H1 (cell line): ENCODE measurements at regions not wholly inside any gene's neighbourhood (a gene's known extent, or its start where the extent isn't known, plus 50 kb on each side); places are given as distances from the start of the nearest gene placed in this dataset.
A peak's percentile ranks its signal among the peaks of the same experiment; 100 is the strongest.

Experiments
- CTCF ChIA-PET: fragments of 300-600 bp; sonication (Branson Sonifier 250); formaldehyde crosslinking; loops from one replicate; lab custom pipeline; 2021; ENCODE audit not compliant: partially characterized antibody; lab: Charles Lee
- POLR2A ChIA-PET: fragments of 300-600 bp; sonication (Branson Sonifier 250); formaldehyde crosslinking; loops from one replicate; lab custom pipeline; 2021; ENCODE audit warnings: inconsistent platforms; ENCODE audit not compliant: partially characterized antibody; lab: Charles Lee
- DNase-seq, 2 experiments: peaks; one replicate each; pipeline versions ENCODE4 v3.0.0 to v3.0.0-alpha.2; 2010 to 2022; ENCODE audit warnings: low spot score in 2 of 2, low read depth in 1 of 2, mixed read lengths in 1 of 2
- FAIRE-seq: peaks from 2 replicates; lab custom pipeline; 2011; peaks lifted over from hg19 to GRCh38; lab: Jason Lieb, UNC
- H2AFZ ChIP-seq: 2 replicates; pipeline ENCODE4 v1.8.1; 2012; ENCODE audit warnings: low read length, inconsistent platforms
- H2AK5ac ChIP-seq: 2 replicates; pipeline ENCODE4 v1.6.1; 2013; ENCODE audit warnings: low read depth, low read length
- H2BK120ac ChIP-seq: replicated peaks from 2 replicates; pipeline ENCODE3; 2013; ENCODE audit warnings: low read depth, low read length, inconsistent platforms
- H2BK12ac ChIP-seq: 2 replicates; pipeline ENCODE4 v1.6.1; 2013; ENCODE audit warnings: low read depth, low read length
- H2BK15ac ChIP-seq: 2 replicates; pipeline ENCODE4 v1.6.1; 2013; ENCODE audit warnings: low read length
- H2BK20ac ChIP-seq: 2 replicates; pipeline ENCODE4 v1.6.1; 2013; ENCODE audit warnings: low read length
- H2BK5ac ChIP-seq: 2 replicates; pipeline ENCODE4 v1.6.1; 2013; ENCODE audit warnings: low read depth, low read length
- H3K14ac ChIP-seq: 2 replicates; pipeline ENCODE4 v1.6.1; 2013; ENCODE audit warnings: inconsistent platforms; ENCODE audit not compliant: insufficient read length
- H3K18ac ChIP-seq: 2 replicates; pipeline ENCODE4 v1.6.1; 2013; ENCODE audit warnings: low read length; ENCODE audit errors: extremely low read depth
- H3K23ac ChIP-seq: 2 replicates; pipeline ENCODE4 v1.6.1; 2013; ENCODE audit warnings: inconsistent platforms; ENCODE audit not compliant: insufficient read length
- H3K23me2 ChIP-seq: 2 replicates; pipeline ENCODE4 v1.6.1; 2013; ENCODE audit warnings: low read depth, low read length
- H3K27ac ChIP-seq: 2 replicates; pipeline ENCODE4 v1.6.1; 2011; ENCODE audit warnings: low read depth, low read length, inconsistent platforms
- H3K27me3 ChIP-seq, 4 experiments: replicated peaks in 1 of 4; 1 replicate in 1 of 4; 2 replicates in 3 of 4; pipeline versions ENCODE4 v1.6.1 to v1.8.1; 2011 to 2013; ENCODE audit warnings: low read length in 3 of 4, mild to moderate bottlenecking in 3 of 4, inconsistent platforms in 2 of 4, mixed read lengths in 2 of 4, moderate library complexity in 1 of 4; ENCODE audit not compliant: control insufficient read depth in 3 of 4, insufficient read depth in 3 of 4; ENCODE audit errors: extremely low read depth in 1 of 4
- H3K36me3 ChIP-seq, 4 experiments: 2 replicates each; pipeline versions ENCODE4 v1.6.1 to v1.8.1; 2011 to 2013; ENCODE audit warnings: mild to moderate bottlenecking in 4 of 4, low read length in 3 of 4, moderate library complexity in 2 of 4, control low read depth in 1 of 4, inconsistent platforms in 1 of 4; ENCODE audit not compliant: insufficient read depth in 4 of 4, control insufficient read depth in 2 of 4
- H3K4ac ChIP-seq: replicated peaks from 2 replicates; pipeline ENCODE3; 2013; ENCODE audit warnings: low read length, low read depth, mixed read lengths, inconsistent platforms; ENCODE audit not compliant: insufficient read length
- H3K4me1 ChIP-seq, 4 experiments: replicated peaks in 1 of 4; 1 replicate in 1 of 4; 2 replicates in 3 of 4; pipeline versions ENCODE4 v1.6.1 to v1.8.1; 2011 to 2013; ENCODE audit warnings: low read length in 3 of 4, inconsistent platforms in 2 of 4, mixed read lengths in 1 of 4; ENCODE audit not compliant: insufficient read depth in 4 of 4, control insufficient read depth in 3 of 4
- H3K4me2 ChIP-seq, 2 experiments: 2 replicates each; pipeline versions ENCODE4 v1.6.1 to v1.8.1; 2011 to 2013; ENCODE audit warnings: low read depth in 2 of 2, low read length in 2 of 2, control low read depth in 1 of 2, inconsistent platforms in 1 of 2, mild to moderate bottlenecking in 1 of 2; ENCODE audit not compliant: insufficient read depth in 1 of 2
- H3K4me3 ChIP-seq, 4 experiments: fragments of 200-600, 300-600 bp in 1 of 4; sonication (generic), shearing (Covaris generic), sonication (Bioruptor Twin) in 1 of 4; 2 replicates each; pipeline versions ENCODE4 v1.5.1 to v1.8.1; 2011 to 2016; ENCODE audit warnings: low read length in 4 of 4, low read depth in 3 of 4, control low read depth in 2 of 4, inconsistent platforms in 2 of 4, mild to moderate bottlenecking in 2 of 4, mixed read lengths in 1 of 4, moderate library complexity in 1 of 4; ENCODE audit not compliant: insufficient read depth in 2 of 4; ENCODE audit errors: extremely low read depth in 1 of 4
- H3K56ac ChIP-seq: replicated peaks from 2 replicates; pipeline ENCODE3; 2013; ENCODE audit warnings: low read depth, mild to moderate bottlenecking, mixed read lengths, low read length, inconsistent platforms; ENCODE audit not compliant: insufficient read length
- H3K79me1 ChIP-seq: 2 replicates; pipeline ENCODE4 v1.6.1; 2013; ENCODE audit warnings: low read depth, low read length, control low read depth
- H3K79me2 ChIP-seq, 2 experiments: 2 replicates each; pipeline versions ENCODE4 v1.6.1 to v1.8.1; 2012 to 2013; ENCODE audit warnings: low read length in 2 of 2, mild to moderate bottlenecking in 2 of 2, inconsistent platforms in 1 of 2; ENCODE audit not compliant: insufficient read depth in 2 of 2, control insufficient read depth in 1 of 2
- H3K9ac ChIP-seq, 4 experiments: replicated peaks in 1 of 4; 1 replicate in 1 of 4; 2 replicates in 3 of 4; pipeline versions ENCODE4 v1.6.1 to v1.8.1; 2011 to 2013; ENCODE audit warnings: low read depth in 3 of 4, low read length in 3 of 4, control low read depth in 2 of 4, mild to moderate bottlenecking in 2 of 4, moderate library complexity in 2 of 4, inconsistent platforms in 1 of 4; ENCODE audit errors: extremely low read depth in 1 of 4
- H3K9me3 ChIP-seq, 2 experiments: 2 replicates each; pipeline versions ENCODE4 v1.6.1 to v1.8.1; 2012 to 2013; ENCODE audit warnings: mild to moderate bottlenecking in 2 of 2, moderate library complexity in 2 of 2, control low read depth in 1 of 2, inconsistent platforms in 1 of 2, low read depth in 1 of 2, low read length in 1 of 2, mixed read lengths in 1 of 2; ENCODE audit not compliant: insufficient read depth in 2 of 2
- H4K20me1 ChIP-seq, 2 experiments: replicated peaks in 1 of 2; 2 replicates each; pipeline versions ENCODE3 to v1.8.1; 2011 to 2013; ENCODE audit warnings: inconsistent platforms in 2 of 2, low read length in 2 of 2, mild to moderate bottlenecking in 1 of 2; ENCODE audit not compliant: insufficient read depth in 2 of 2, control insufficient read depth in 1 of 2
- H4K5ac ChIP-seq: 2 replicates; pipeline ENCODE4 v1.6.1; 2013; ENCODE audit warnings: low read length, low read depth, mixed read lengths, inconsistent platforms; ENCODE audit not compliant: insufficient read length
- H4K8ac ChIP-seq: 2 replicates; pipeline ENCODE4 v1.8.0; 2013; ENCODE audit warnings: mild to moderate bottlenecking, moderate library complexity, low read length, inconsistent platforms; ENCODE audit not compliant: insufficient read depth; ENCODE audit errors: extremely low read depth
- H4K91ac ChIP-seq: replicated peaks from 2 replicates; pipeline ENCODE3; 2013; ENCODE audit warnings: low read length, mixed read lengths, inconsistent platforms; ENCODE audit not compliant: insufficient read length
- CREB1 ChIP-seq: IDR thresholded peaks from 2 replicates; pipeline ENCODE4 v1.6.1; 2012; ENCODE audit warnings: inconsistent platforms
- NANOG ChIP-seq: IDR thresholded peaks from 2 replicates; pipeline ENCODE4 v1.6.1; 2011; ENCODE audit warnings: low read length, low read depth, mild to moderate bottlenecking, inconsistent platforms; ENCODE audit not compliant: insufficient read depth, poor library complexity, severe bottlenecking
- RAD21 ChIP-seq, 2 experiments: IDR thresholded peaks in 1 of 2; conservative IDR thresholded peaks in 1 of 2; 2 replicates each; pipeline ENCODE4 v1.6.1; 2011; ENCODE audit warnings: low read depth in 2 of 2, low read length in 2 of 2, improper control_type of control experiment in 1 of 2, inconsistent platforms in 1 of 2, mild to moderate bottlenecking in 1 of 2, moderate library complexity in 1 of 2
- TF ChIP-seq, protein P1 (sequence below), 3 experiments: IDR thresholded peaks; 1 replicate in 2 of 3; 2 replicates in 1 of 3; pipeline versions ENCODE4 v1.5.1 to v1.6.1; 2011; ENCODE audit warnings: low read length in 3 of 3, mild to moderate bottlenecking in 3 of 3, inconsistent platforms in 2 of 3, low read depth in 1 of 3, moderate library complexity in 1 of 3; ENCODE audit not compliant: insufficient read depth in 1 of 3; ENCODE audit errors: control extremely low read depth in 1 of 3

DNA sequence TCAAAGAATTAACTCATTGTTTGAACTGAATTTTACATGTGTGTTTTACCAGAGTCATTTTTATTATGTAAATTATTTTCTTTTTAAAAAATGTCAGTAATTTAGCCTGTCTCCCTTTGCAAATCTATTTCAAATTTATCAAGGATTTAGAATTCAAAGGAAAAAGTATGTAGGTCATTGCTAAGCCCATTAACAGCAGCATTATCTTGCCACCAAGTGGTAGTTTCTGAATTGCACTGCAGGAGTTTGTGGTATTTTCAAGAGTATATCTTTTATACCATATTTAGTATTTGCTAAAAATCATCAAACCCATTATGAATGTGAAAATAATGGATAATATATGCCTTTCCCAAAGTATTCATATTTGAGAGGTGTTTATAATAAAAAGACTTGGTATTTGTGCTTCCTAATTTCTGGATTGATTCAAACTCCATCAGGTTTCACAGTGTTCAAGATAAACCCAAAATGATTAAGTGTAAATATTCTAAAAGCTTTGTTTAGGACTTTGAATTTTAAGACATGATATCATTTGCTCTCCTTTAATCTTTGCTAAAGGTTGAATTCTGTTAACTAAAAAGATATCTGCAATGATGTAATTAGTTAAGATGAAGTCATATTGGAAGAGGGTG, 711.4 kb downstream of the FSCB start:
- ChIA-PET CTCF (interaction anchor here (0.6 to 1.1 kb wide), 5 partner anchors 9 to 1157 kb away, joined by 3 to 5 read pairs (median 3); no protein-coding TSS in a partner anchor), POLR2A (no interaction called here)
- Histone ChIP-seq H2BK15ac (no peak overlapping the region), H3K4ac (no peak overlapping the region), H3K56ac (no peak overlapping the region), H3K27me3 (no peaks in the 10 kb centered on the region), H2AK5ac (no peak overlapping the region), H3K9ac (no peak overlapping the region), H3K4me2 (no peak overlapping the region), H2BK12ac (no peak overlapping the region), H3K79me2 (no peaks in the 10 kb centered on the region), H3K23me2 (no peaks in the 10 kb centered on the region), H3K36me3 (no peaks in the 10 kb centered on the region), H3K9me3 (no peaks in the 10 kb centered on the region), H3K23ac (no peak overlapping the region), H2BK20ac (no peak overlapping the region), H4K8ac (no peak overlapping the region), H2AFZ (no peak overlapping the region), H4K91ac (no peak overlapping the region), H3K27ac (no peak overlapping the region), H3K4me3 (no peak overlapping the region), H2BK5ac (no peak overlapping the region), H4K20me1 (no peaks in the 10 kb centered on the region), H3K79me1 (no peaks in the 10 kb centered on the region), H4K5ac (no peak overlapping the region), H2BK120ac (no peak overlapping the region), H3K4me1 (peaks cover 0 to 3% (median 1%) of the 10 kb centered on the region in 4 experiments; a peak in 1 of 7 replicates), H3K18ac (no peak overlapping the region), H3K14ac (no peak overlapping the region)
- FAIRE-seq: no peak
- no peak for DNase-seq
- TF ChIP-seq NANOG (no peak), CREB1 (no peak), RAD21 (IDR thresholded peaks at IDR 0.05 in 1 of 2, conservative IDR thresholded peaks at IDR 0.05 in 1 of 2; ENCODE audit: low read depth in 2 of 2, low read length in 2 of 2) (peak; percentile 78 to 81)
- TF ChIP-seq, protein P1, sequence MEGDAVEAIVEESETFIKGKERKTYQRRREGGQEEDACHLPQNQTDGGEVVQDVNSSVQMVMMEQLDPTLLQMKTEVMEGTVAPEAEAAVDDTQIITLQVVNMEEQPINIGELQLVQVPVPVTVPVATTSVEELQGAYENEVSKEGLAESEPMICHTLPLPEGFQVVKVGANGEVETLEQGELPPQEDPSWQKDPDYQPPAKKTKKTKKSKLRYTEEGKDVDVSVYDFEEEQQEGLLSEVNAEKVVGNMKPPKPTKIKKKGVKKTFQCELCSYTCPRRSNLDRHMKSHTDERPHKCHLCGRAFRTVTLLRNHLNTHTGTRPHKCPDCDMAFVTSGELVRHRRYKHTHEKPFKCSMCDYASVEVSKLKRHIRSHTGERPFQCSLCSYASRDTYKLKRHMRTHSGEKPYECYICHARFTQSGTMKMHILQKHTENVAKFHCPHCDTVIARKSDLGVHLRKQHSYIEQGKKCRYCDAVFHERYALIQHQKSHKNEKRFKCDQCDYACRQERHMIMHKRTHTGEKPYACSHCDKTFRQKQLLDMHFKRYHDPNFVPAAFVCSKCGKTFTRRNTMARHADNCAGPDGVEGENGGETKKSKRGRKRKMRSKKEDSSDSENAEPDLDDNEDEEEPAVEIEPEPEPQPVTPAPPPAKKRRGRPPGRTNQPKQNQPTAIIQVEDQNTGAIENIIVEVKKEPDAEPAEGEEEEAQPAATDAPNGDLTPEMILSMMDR (IDR thresholded peaks at IDR 0.05; ENCODE audit: control extremely low read depth in 1 of 3, insufficient read depth in 1 of 3, low read depth in 1 of 3, low read length in 3 of 3): peak in 2 of 3 experiments; percentile 35 to 53; a peak in 2 of 4 replicates
